ENCODE measurements at regions not wholly inside any gene's neighbourhood (a gene's known extent, or its start where the extent isn't known, plus 50 kb on each side); places are given as distances from the start of the nearest gene placed in this dataset.

GRCh38 chr4:127141856-127142255, 490.9 kb upstream of the INTU start (continued):
- TF ChIP-seq, protein P1, sequence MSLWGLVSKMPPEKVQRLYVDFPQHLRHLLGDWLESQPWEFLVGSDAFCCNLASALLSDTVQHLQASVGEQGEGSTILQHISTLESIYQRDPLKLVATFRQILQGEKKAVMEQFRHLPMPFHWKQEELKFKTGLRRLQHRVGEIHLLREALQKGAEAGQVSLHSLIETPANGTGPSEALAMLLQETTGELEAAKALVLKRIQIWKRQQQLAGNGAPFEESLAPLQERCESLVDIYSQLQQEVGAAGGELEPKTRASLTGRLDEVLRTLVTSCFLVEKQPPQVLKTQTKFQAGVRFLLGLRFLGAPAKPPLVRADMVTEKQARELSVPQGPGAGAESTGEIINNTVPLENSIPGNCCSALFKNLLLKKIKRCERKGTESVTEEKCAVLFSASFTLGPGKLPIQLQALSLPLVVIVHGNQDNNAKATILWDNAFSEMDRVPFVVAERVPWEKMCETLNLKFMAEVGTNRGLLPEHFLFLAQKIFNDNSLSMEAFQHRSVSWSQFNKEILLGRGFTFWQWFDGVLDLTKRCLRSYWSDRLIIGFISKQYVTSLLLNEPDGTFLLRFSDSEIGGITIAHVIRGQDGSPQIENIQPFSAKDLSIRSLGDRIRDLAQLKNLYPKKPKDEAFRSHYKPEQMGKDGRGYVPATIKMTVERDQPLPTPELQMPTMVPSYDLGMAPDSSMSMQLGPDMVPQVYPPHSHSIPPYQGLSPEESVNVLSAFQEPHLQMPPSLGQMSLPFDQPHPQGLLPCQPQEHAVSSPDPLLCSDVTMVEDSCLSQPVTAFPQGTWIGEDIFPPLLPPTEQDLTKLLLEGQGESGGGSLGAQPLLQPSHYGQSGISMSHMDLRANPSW (CRISPR knock-in tag; conservative IDR thresholded peaks at IDR 0.05; ENCODE audit: low read depth), result no peak
- no peak for TF ChIP-seq ZNF512 (CRISPR knock-in tag; IDR thresholded peaks at IDR 0.05; ENCODE audit: borderline replicate concordance)
- TF ChIP-seq GTF2I (CRISPR knock-in tag; conservative IDR thresholded peaks at IDR 0.05), result no peak
- TF ChIP-seq CREB1 (CRISPR knock-in tag; IDR thresholded peaks at IDR 0.05), result no peak
- no peak for TF ChIP-seq ELF4 (CRISPR knock-in tag; IDR thresholded peaks at IDR 0.05; ENCODE audit: low read depth)
- TF ChIP-seq ATF3 (CRISPR knock-in tag; conservative IDR thresholded peaks at IDR 0.05), result no peak
- TF ChIP-seq KAT7 (CRISPR knock-in tag; IDR thresholded peaks at IDR 0.05; ENCODE audit: borderline replicate concordance), result no peak
- TF ChIP-seq ZNF416 (CRISPR knock-in tag; IDR thresholded peaks at IDR 0.05), result no peak
- TF ChIP-seq RORB (CRISPR knock-in tag; IDR thresholded peaks at IDR 0.05), result no peak
- TF ChIP-seq, protein P2, sequence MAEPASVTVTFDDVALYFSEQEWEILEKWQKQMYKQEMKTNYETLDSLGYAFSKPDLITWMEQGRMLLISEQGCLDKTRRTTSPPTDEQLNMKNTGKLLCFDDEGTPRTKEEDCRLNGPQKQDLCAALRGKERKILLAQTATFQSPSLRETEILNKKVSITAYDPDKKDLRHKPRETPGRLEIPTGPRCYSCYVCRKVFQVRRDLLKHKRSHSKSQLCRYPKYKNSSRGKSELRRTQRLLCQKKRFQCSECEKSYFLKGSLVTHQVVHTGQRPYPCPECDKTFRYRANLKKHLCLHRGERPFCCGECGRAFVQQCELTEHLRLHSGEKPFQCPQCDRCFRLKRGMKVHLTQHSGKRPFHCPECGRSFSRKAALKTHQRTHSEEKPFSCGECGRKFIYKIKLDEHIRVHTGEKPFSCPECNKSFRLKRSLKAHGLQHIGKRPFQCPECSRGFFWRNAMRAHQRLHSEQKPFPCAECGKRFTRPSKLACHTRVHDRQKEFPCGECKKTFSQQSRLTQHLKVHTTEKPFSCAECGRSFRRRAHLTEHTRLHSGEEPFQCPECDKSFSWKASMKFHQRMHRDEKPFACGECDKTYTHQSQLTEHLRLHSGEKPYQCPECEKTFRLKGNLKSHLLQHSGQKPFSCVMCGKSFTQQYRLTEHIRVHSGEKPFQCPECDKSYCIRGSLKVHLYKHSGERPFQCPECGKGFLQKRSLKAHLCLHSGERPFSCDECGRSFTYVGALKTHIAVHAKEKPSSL (CRISPR knock-in tag; conservative IDR thresholded peaks at IDR 0.05), result no peak
- TF ChIP-seq, protein P3, sequence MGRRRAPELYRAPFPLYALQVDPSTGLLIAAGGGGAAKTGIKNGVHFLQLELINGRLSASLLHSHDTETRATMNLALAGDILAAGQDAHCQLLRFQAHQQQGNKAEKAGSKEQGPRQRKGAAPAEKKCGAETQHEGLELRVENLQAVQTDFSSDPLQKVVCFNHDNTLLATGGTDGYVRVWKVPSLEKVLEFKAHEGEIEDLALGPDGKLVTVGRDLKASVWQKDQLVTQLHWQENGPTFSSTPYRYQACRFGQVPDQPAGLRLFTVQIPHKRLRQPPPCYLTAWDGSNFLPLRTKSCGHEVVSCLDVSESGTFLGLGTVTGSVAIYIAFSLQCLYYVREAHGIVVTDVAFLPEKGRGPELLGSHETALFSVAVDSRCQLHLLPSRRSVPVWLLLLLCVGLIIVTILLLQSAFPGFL (CRISPR knock-in tag; IDR thresholded peaks at IDR 0.05; ENCODE audit: borderline replicate concordance), result no peak

GRCh38 chr4:127143460-127144195, 489.1 kb upstream of the INTU start:
- H3K27ac Mint-ChIP-seq, result no peak overlapping the region
- ChIA-PET CTCF (no interaction called here), POLR2A (no interaction called here)
- H3K36me3 Mint-ChIP-seq, result no peaks in the 10 kb centered on the region
- TF ChIP-seq, protein P4, sequence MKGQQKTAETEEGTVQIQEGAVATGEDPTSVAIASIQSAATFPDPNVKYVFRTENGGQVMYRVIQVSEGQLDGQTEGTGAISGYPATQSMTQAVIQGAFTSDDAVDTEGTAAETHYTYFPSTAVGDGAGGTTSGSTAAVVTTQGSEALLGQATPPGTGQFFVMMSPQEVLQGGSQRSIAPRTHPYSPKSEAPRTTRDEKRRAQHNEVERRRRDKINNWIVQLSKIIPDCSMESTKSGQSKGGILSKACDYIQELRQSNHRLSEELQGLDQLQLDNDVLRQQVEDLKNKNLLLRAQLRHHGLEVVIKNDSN (CRISPR knock-in tag; IDR thresholded peaks at IDR 0.05), result no peak
- TF ChIP-seq TCF7 (CRISPR knock-in tag; IDR thresholded peaks at IDR 0.05; ENCODE audit: low read depth) (no peak), ESRRA (CRISPR knock-in tag; IDR thresholded peaks at IDR 0.05; ENCODE audit: borderline replicate concordance) (no peak)
- peaks cover 7% of the 10 kb centered on the region; the same call in 1 of the 2 replicates for H3K4me1 Mint-ChIP-seq
- no peaks in the 10 kb centered on the region for H3K9me3 Mint-ChIP-seq
- no peaks in the 10 kb centered on the region for H3K27me3 Mint-ChIP-seq (ENCODE audit: low read depth)
- H3K4me3 Mint-ChIP-seq, result no peak overlapping the region
- ATAC-seq, result no peak
- DNase-seq (ENCODE audit: low spot score), result no peak
